Body of pancreas (tissue), 4 donors: ENCODE measurements at regions not wholly inside any gene's neighbourhood (a gene's known extent, or its start where the extent isn't known, plus 50 kb on each side); places are given as distances from the start of the nearest gene placed in this dataset.

ENCODE experiments used
- POLR2A ChIP-seq, 3 donors: fragments of 450-650 bp; IDR thresholded peaks; one replicate each; pipeline ENCODE4 v1.6.1; 2016; ENCODE audit warnings: antibody characterized with exemption in 3 of 3, mild to moderate bottlenecking in 2 of 3
- TF ChIP-seq, protein P1 (sequence below), 7 experiments: fragments of 450-650 bp in 4 of 7; fragments of 200-600 bp in 3 of 7; sonication (generic) in 3 of 7; IDR thresholded peaks; one replicate each; pipeline ENCODE4 v1.5.1; 2016 to 2019; ENCODE audit warnings: antibody characterized with exemption in 7 of 7

DNA sequence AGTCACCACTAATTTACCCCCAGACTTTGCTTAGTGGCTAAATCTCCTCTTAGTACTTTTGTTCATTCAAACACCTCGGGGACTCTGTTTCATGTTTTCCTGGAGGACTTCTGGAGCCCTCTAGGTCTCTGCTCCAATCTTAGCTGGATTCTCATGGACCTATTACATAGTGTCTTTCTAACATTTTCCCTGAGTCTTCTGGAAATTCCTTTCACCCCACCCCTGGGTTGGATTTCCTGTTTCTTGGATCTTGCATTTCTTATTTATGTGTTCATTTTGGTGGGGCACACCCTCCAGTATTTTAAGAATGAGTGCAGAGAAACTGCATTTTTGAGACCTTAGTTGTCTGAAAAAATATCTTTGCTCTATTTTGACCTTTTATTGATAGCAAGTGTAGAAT is 220.1 kb downstream of the BLID start:
- TF ChIP-seq, protein P1, sequence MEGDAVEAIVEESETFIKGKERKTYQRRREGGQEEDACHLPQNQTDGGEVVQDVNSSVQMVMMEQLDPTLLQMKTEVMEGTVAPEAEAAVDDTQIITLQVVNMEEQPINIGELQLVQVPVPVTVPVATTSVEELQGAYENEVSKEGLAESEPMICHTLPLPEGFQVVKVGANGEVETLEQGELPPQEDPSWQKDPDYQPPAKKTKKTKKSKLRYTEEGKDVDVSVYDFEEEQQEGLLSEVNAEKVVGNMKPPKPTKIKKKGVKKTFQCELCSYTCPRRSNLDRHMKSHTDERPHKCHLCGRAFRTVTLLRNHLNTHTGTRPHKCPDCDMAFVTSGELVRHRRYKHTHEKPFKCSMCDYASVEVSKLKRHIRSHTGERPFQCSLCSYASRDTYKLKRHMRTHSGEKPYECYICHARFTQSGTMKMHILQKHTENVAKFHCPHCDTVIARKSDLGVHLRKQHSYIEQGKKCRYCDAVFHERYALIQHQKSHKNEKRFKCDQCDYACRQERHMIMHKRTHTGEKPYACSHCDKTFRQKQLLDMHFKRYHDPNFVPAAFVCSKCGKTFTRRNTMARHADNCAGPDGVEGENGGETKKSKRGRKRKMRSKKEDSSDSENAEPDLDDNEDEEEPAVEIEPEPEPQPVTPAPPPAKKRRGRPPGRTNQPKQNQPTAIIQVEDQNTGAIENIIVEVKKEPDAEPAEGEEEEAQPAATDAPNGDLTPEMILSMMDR (IDR thresholded peaks at IDR 0.05): no peak
- TF ChIP-seq POLR2A (IDR thresholded peaks at IDR 0.05): no peak
